Esophagus squamous epithelium (tissue), 4 donors: ENCODE measurements at regions not wholly inside any gene's neighbourhood (a gene's known extent, or its start where the extent isn't known, plus 50 kb on each side); places are given as distances from the start of the nearest gene placed in this dataset.

Experiments used
- POLR2A ChIP-seq, 4 donors: fragments of 450-650 bp; IDR thresholded peaks; one replicate each; pipeline ENCODE4 v1.6.1; 2017; ENCODE audit warnings: antibody characterized with exemption in 4 of 4, mild to moderate bottlenecking in 4 of 4, moderate library complexity in 3 of 4
- TF ChIP-seq, protein P1 (sequence below), 6 experiments: fragments of 450-650 bp in 4 of 6; fragments of 200-600 bp in 2 of 6; sonication (generic) in 2 of 6; IDR thresholded peaks; one replicate each; pipeline ENCODE4 v1.5.1; 2016 to 2019; ENCODE audit warnings: antibody characterized with exemption in 6 of 6, mild to moderate bottlenecking in 4 of 6, moderate library complexity in 4 of 6

DNA sequence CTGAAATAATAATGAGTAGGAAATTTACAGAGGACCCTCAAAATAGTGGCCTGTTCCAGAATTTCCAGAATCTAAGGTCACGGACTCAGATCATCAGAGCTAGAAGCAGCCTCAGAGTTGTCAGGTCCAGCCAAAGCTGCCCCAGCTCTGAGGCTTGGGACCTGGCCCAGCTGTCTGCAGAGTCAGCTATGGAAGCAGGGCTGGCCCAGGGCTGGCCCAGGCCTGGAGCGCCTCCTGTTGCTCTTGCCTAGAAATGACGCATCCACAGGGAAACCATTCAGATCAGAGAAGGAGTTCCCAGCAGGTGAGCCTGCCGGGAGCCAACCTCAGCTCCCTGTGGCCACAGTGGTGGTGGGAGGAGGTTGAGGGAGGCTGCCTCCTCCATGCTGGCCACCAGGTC is 106.7 kb upstream of the ARL4C start:
- TF ChIP-seq, protein P1, sequence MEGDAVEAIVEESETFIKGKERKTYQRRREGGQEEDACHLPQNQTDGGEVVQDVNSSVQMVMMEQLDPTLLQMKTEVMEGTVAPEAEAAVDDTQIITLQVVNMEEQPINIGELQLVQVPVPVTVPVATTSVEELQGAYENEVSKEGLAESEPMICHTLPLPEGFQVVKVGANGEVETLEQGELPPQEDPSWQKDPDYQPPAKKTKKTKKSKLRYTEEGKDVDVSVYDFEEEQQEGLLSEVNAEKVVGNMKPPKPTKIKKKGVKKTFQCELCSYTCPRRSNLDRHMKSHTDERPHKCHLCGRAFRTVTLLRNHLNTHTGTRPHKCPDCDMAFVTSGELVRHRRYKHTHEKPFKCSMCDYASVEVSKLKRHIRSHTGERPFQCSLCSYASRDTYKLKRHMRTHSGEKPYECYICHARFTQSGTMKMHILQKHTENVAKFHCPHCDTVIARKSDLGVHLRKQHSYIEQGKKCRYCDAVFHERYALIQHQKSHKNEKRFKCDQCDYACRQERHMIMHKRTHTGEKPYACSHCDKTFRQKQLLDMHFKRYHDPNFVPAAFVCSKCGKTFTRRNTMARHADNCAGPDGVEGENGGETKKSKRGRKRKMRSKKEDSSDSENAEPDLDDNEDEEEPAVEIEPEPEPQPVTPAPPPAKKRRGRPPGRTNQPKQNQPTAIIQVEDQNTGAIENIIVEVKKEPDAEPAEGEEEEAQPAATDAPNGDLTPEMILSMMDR (IDR thresholded peaks at IDR 0.05) = no peak
- TF ChIP-seq POLR2A (IDR thresholded peaks at IDR 0.05) = no peak
